SK-N-DZ (cell line): ENCODE measurements at regions not wholly inside any gene's neighbourhood (a gene's known extent, or its start where the extent isn't known, plus 50 kb on each side); places are given as distances from the start of the nearest gene placed in this dataset.
"Not testable (repeated sequence)": the region's sequence is repeated elsewhere in the genome, so short reads cannot be mapped to it uniquely, and the experiment has no call there.

Experiments
- DNase-seq: peaks from one replicate; pipeline ENCODE4 v3.0.0-alpha.2; 2015; ENCODE audit warnings: low spot score

- DNase-seq: no peak
Measured at GRCh38 chr6:101013612-101014195, 132.6 kb upstream of the ASCC3 start.

GRCh38 chr6:101015541-101015940, 134.4 kb upstream of the ASCC3 start:
- DNase-seq: no peak

GRCh38 chr6:101016163-101016562, 135.0 kb upstream of the ASCC3 start:
- DNase-seq: no peak

GRCh38 chr6:101018157-101018556, 137.0 kb upstream of the ASCC3 start:
- no peak for DNase-seq

- no peak for DNase-seq
Measured at GRCh38 chr6:101021504-101021903, 140.4 kb upstream of the ASCC3 start.

- DNase-seq: no peak
Measured at GRCh38 chr6:101042966-101043365, 161.8 kb upstream of the ASCC3 start.

- peak; percentile 22 for DNase-seq
Measured at GRCh38 chr6:101058296-101058695, 177.2 kb upstream of the ASCC3 start.

- DNase-seq: no peak
Measured at GRCh38 chr6:101066481-101066880, 185.4 kb upstream of the ASCC3 start.

- DNase-seq: no peak
Measured at GRCh38 chr6:101069191-101069795, 188.2 kb upstream of the ASCC3 start.

- DNase-seq: no peak
Measured at GRCh38 chr6:101070044-101070608, 189.0 kb upstream of the ASCC3 start.

GRCh38 chr6:101077344-101077743, 196.2 kb upstream of the ASCC3 start:
- DNase-seq: no peak

GRCh38 chr6:101079696-101080270, 198.7 kb upstream of the ASCC3 start:
- no peak for DNase-seq

- DNase-seq: no peak
Measured at GRCh38 chr6:101080597-101080996, 199.5 kb upstream of the ASCC3 start.

- no peak for DNase-seq
Measured at GRCh38 chr6:101083533-101084175, 202.5 kb upstream of the ASCC3 start.

GRCh38 chr6:101085327-101085726, 204.2 kb upstream of the ASCC3 start:
- DNase-seq: no peak

- no peak for DNase-seq
Measured at GRCh38 chr6:101086473-101086872, 205.3 kb upstream of the ASCC3 start.

GRCh38 chr6:101088594-101088993, 207.5 kb upstream of the ASCC3 start:
- no peak for DNase-seq

GRCh38 chr6:101089640-101090039, 208.5 kb upstream of the ASCC3 start:
- DNase-seq: no peak

- no peak for DNase-seq
Measured at GRCh38 chr6:101090281-101090680, 209.2 kb upstream of the ASCC3 start.

- not testable (repeated sequence) for DNase-seq
Measured at GRCh38 chr6:101098605-101099004, 217.5 kb upstream of the ASCC3 start.

GRCh38 chr6:101102702-101103101, 221.6 kb upstream of the ASCC3 start:
- DNase-seq: no peak

- no peak for DNase-seq
Measured at GRCh38 chr6:101108286-101108685, 227.2 kb upstream of the ASCC3 start.

- no peak for DNase-seq
Measured at GRCh38 chr6:101110814-101111213, 229.7 kb upstream of the ASCC3 start.
